GM18519 (cell line): ENCODE measurements at regions not wholly inside any gene's neighbourhood (a gene's known extent, or its start where the extent isn't known, plus 50 kb on each side); places are given as distances from the start of the nearest gene placed in this dataset.
"Not testable (repeated sequence)": the region's sequence is repeated elsewhere in the genome, so short reads cannot be mapped to it uniquely, and the experiment has no call there.

Source experiments
- ATAC-seq: cut with Tn5 transposase; IDR thresholded peaks from one replicate; pipeline ENCODE4 v1.9.1; 2021; ENCODE audit warnings: mild to moderate bottlenecking, moderate library complexity; ENCODE audit not compliant: unreplicated experiment, low FRiP score

GRCh38 chr7:82701949-82702348 is 258.4 kb upstream of the CACNA2D1 start:
- no peak for ATAC-seq

- no peak for ATAC-seq
Observed at GRCh38 chr7:82700741-82701140, 257.2 kb upstream of the CACNA2D1 start.

GRCh38 chr7:82699773-82700186 is 256.2 kb upstream of the CACNA2D1 start:
- ATAC-seq, result no peak

GRCh38 chr7:82697897-82698296 is 254.3 kb upstream of the CACNA2D1 start:
- no peak for ATAC-seq

- no peak for ATAC-seq
Observed at GRCh38 chr7:82696631-82697030, 253.1 kb upstream of the CACNA2D1 start.

GRCh38 chr7:82694022-82694421 is 250.4 kb upstream of the CACNA2D1 start:
- no peak for ATAC-seq

- no peak for ATAC-seq
Observed at GRCh38 chr7:82690929-82691328, 247.4 kb upstream of the CACNA2D1 start.

- ATAC-seq, result no peak
Observed at GRCh38 chr7:82685214-82685613, 241.6 kb upstream of the CACNA2D1 start.

- no peak for ATAC-seq
Observed at GRCh38 chr7:82678716-82679115, 235.1 kb upstream of the CACNA2D1 start.

GRCh38 chr7:82678259-82678658 is 234.7 kb upstream of the CACNA2D1 start:
- no peak for ATAC-seq

- ATAC-seq, result peak; percentile 81
Observed at GRCh38 chr7:82677493-82677892, 233.9 kb upstream of the CACNA2D1 start.

GRCh38 chr7:82676777-82677463 is 233.3 kb upstream of the CACNA2D1 start:
- ATAC-seq, result no peak

GRCh38 chr7:82675396-82675795 is 231.8 kb upstream of the CACNA2D1 start:
- ATAC-seq, result no peak

- no peak for ATAC-seq
Observed at GRCh38 chr7:82674268-82674667, 230.7 kb upstream of the CACNA2D1 start.

GRCh38 chr7:82672078-82672477 is 228.5 kb upstream of the CACNA2D1 start:
- no peak for ATAC-seq

GRCh38 chr7:82669141-82669540 is 225.6 kb upstream of the CACNA2D1 start:
- ATAC-seq, result no peak

GRCh38 chr7:82668676-82669075 is 225.1 kb upstream of the CACNA2D1 start:
- no peak for ATAC-seq

GRCh38 chr7:82665966-82666507 is 222.5 kb upstream of the CACNA2D1 start:
- ATAC-seq, result no peak

- no peak for ATAC-seq
Observed at GRCh38 chr7:82655965-82656364, 212.4 kb upstream of the CACNA2D1 start.

GRCh38 chr7:82650095-82650494 is 206.5 kb upstream of the CACNA2D1 start:
- not testable (repeated sequence) for ATAC-seq

- no peak for ATAC-seq
Observed at GRCh38 chr7:82633592-82633991, 190.0 kb upstream of the CACNA2D1 start.

- no peak for ATAC-seq
Observed at GRCh38 chr7:82631998-82632397, 188.4 kb upstream of the CACNA2D1 start.
